MG63 (cell line): ENCODE measurements at regions not wholly inside any gene's neighbourhood (a gene's known extent, or its start where the extent isn't known, plus 50 kb on each side); places are given as distances from the start of the nearest gene placed in this dataset.

ENCODE experiments used
- DNase-seq: peaks from one replicate; pipeline ENCODE4 v3.0.0-alpha.2; 2020
- H3K27me3 ChIP-seq: fragments of 250-450 bp; sonication (Bioruptor Pico); 2 replicates; pipeline ENCODE4 v1.5.1; 2020; ENCODE audit warnings: mild to moderate bottlenecking, moderate library complexity
- H3K36me3 ChIP-seq: fragments of 250-450 bp; sonication (Bioruptor Pico); 2 replicates; pipeline ENCODE4 v1.5.1; 2020; ENCODE audit warnings: mild to moderate bottlenecking, moderate library complexity
- H3K4me3 ChIP-seq: fragments of 250-450 bp; sonication (Bioruptor Pico); 2 replicates; pipeline ENCODE4 v1.5.1; 2020; ENCODE audit warnings: mild to moderate bottlenecking, moderate library complexity
- H3K9me3 ChIP-seq: fragments of 250-450 bp; sonication (Bioruptor Pico); 2 replicates; pipeline ENCODE4 v1.5.1; 2020; ENCODE audit warnings: mild to moderate bottlenecking, moderate library complexity

GRCh38 chr16:86286991-86287663 lies 223.2 kb upstream of the FOXF1 start:
- Histone ChIP-seq H3K9me3 (peaks cover 4% of the 10 kb centered on the region; the same call in 1 of the 2 replicates), H3K27me3 (peaks cover 38% of the 10 kb centered on the region), H3K4me3 (no peak overlapping the region), H3K36me3 (no peaks in the 10 kb centered on the region)
- no peak for DNase-seq

- Histone ChIP-seq H3K36me3 (no peaks in the 10 kb centered on the region), H3K27me3 (peaks cover 38% of the 10 kb centered on the region), H3K9me3 (peaks cover 4% of the 10 kb centered on the region; the same call in 1 of the 2 replicates), H3K4me3 (no peak overlapping the region)
- DNase-seq = no peak
Observed at GRCh38 chr16:86287664-86288201, 222.6 kb upstream of the FOXF1 start.

GRCh38 chr16:86288716-86289294 lies 221.5 kb upstream of the FOXF1 start:
- no peak for DNase-seq
- no peak overlapping the region for H3K4me3 ChIP-seq
- H3K9me3 ChIP-seq = peaks cover 4% of the 10 kb centered on the region; the same call in 1 of the 2 replicates
- H3K36me3 ChIP-seq = no peaks in the 10 kb centered on the region
- peaks cover 38% of the 10 kb centered on the region for H3K27me3 ChIP-seq

GRCh38 chr16:86289304-86289703 lies 221.0 kb upstream of the FOXF1 start:
- Histone ChIP-seq H3K9me3 (peaks cover 1% of the 10 kb centered on the region; the same call in 1 of the 2 replicates), H3K27me3 (peaks cover 38% of the 10 kb centered on the region), H3K4me3 (no peak overlapping the region), H3K36me3 (no peaks in the 10 kb centered on the region)
- DNase-seq = no peak

- Histone ChIP-seq H3K4me3 (no peak overlapping the region), H3K9me3 (no peaks in the 10 kb centered on the region), H3K27me3 (peaks cover 38% of the 10 kb centered on the region), H3K36me3 (no peaks in the 10 kb centered on the region)
- DNase-seq = no peak
Observed at GRCh38 chr16:86289907-86290306, 220.4 kb upstream of the FOXF1 start.

GRCh38 chr16:86291491-86291890 lies 218.8 kb upstream of the FOXF1 start:
- no peaks in the 10 kb centered on the region for H3K36me3 ChIP-seq
- no peak overlapping the region for H3K4me3 ChIP-seq
- no peaks in the 10 kb centered on the region for H3K9me3 ChIP-seq
- peaks cover 38% of the 10 kb centered on the region for H3K27me3 ChIP-seq
- DNase-seq = no peak

GRCh38 chr16:86292171-86292775 lies 218.1 kb upstream of the FOXF1 start:
- Histone ChIP-seq H3K36me3 (no peaks in the 10 kb centered on the region), H3K27me3 (peaks cover 34% of the 10 kb centered on the region), H3K4me3 (no peak overlapping the region), H3K9me3 (no peaks in the 10 kb centered on the region)
- DNase-seq = no peak

GRCh38 chr16:86292942-86293341 lies 217.4 kb upstream of the FOXF1 start:
- Histone ChIP-seq H3K27me3 (peaks cover 27% of the 10 kb centered on the region), H3K36me3 (no peaks in the 10 kb centered on the region), H3K4me3 (no peak overlapping the region), H3K9me3 (no peaks in the 10 kb centered on the region)
- DNase-seq = no peak

GRCh38 chr16:86293906-86294305 lies 216.4 kb upstream of the FOXF1 start:
- DNase-seq = no peak
- Histone ChIP-seq H3K9me3 (no peaks in the 10 kb centered on the region), H3K36me3 (no peaks in the 10 kb centered on the region), H3K27me3 (peaks cover 19% of the 10 kb centered on the region), H3K4me3 (no peak overlapping the region)

- Histone ChIP-seq H3K27me3 (peaks cover 11% of the 10 kb centered on the region), H3K4me3 (no peak overlapping the region), H3K9me3 (no peaks in the 10 kb centered on the region), H3K36me3 (no peaks in the 10 kb centered on the region)
- no peak for DNase-seq
Observed at GRCh38 chr16:86294535-86295196, 215.7 kb upstream of the FOXF1 start.

GRCh38 chr16:86296256-86296655 lies 214.1 kb upstream of the FOXF1 start:
- DNase-seq = no peak
- Histone ChIP-seq H3K36me3 (no peaks in the 10 kb centered on the region), H3K9me3 (no peaks in the 10 kb centered on the region), H3K4me3 (no peak overlapping the region), H3K27me3 (peaks cover 2% of the 10 kb centered on the region; the same call in 1 of the 2 replicates)

GRCh38 chr16:86297391-86297790 lies 212.9 kb upstream of the FOXF1 start:
- no peaks in the 10 kb centered on the region for H3K36me3 ChIP-seq
- H3K9me3 ChIP-seq = no peaks in the 10 kb centered on the region
- no peak overlapping the region for H3K4me3 ChIP-seq
- no peaks in the 10 kb centered on the region for H3K27me3 ChIP-seq
- DNase-seq = peak; percentile 88

GRCh38 chr16:86297866-86298757 lies 212.2 kb upstream of the FOXF1 start:
- Histone ChIP-seq H3K9me3 (no peaks in the 10 kb centered on the region), H3K36me3 (no peaks in the 10 kb centered on the region), H3K27me3 (no peaks in the 10 kb centered on the region), H3K4me3 (no peak overlapping the region)
- peak; percentile 39 for DNase-seq

GRCh38 chr16:86298758-86299134 lies 211.6 kb upstream of the FOXF1 start:
- Histone ChIP-seq H3K36me3 (no peaks in the 10 kb centered on the region), H3K4me3 (no peak overlapping the region), H3K9me3 (no peaks in the 10 kb centered on the region), H3K27me3 (no peaks in the 10 kb centered on the region)
- peak; percentile 64 for DNase-seq

- Histone ChIP-seq H3K9me3 (no peaks in the 10 kb centered on the region), H3K36me3 (no peaks in the 10 kb centered on the region), H3K4me3 (no peak overlapping the region), H3K27me3 (no peaks in the 10 kb centered on the region)
- DNase-seq = no peak
Observed at GRCh38 chr16:86299882-86300610, 210.3 kb upstream of the FOXF1 start.
